Endothelial cell (in vitro differentiated cells): ENCODE measurements at regions not wholly inside any gene's neighbourhood (a gene's known extent, or its start where the extent isn't known, plus 50 kb on each side); places are given as distances from the start of the nearest gene placed in this dataset. TPM values are rescaled to one million over a fixed set of nuclear protein-coding genes. Genes with fewer than 3 reads are reported as not detected.
"Not testable (repeated sequence)": the region's sequence is repeated elsewhere in the genome, so short reads cannot be mapped to it uniquely, and the experiment has no call there.

ENCODE experiments used
- DNase-seq: peaks from one replicate; pipeline ENCODE4 v3.0.0; 2021; ENCODE audit warnings: low spot score
- H3K27ac Mint-ChIP-seq: one replicate; pipeline ENCODE4 v1.8.0; 2021; ENCODE audit warnings: mixed read lengths, inconsistent platforms; ENCODE audit not compliant: unreplicated experiment
- H3K27me3 Mint-ChIP-seq: one replicate; pipeline ENCODE4 v1.8.0; 2021; ENCODE audit warnings: mild to moderate bottlenecking, moderate library complexity, mixed read lengths, inconsistent platforms; ENCODE audit not compliant: unreplicated experiment
- H3K36me3 Mint-ChIP-seq: one replicate; pipeline ENCODE4 v1.8.0; 2021; ENCODE audit warnings: mild to moderate bottlenecking, low read depth, mixed read lengths, inconsistent platforms; ENCODE audit not compliant: unreplicated experiment
- H3K4me1 Mint-ChIP-seq: one replicate; pipeline ENCODE4 v1.8.0; 2021; ENCODE audit warnings: mild to moderate bottlenecking, mixed read lengths, inconsistent platforms; ENCODE audit not compliant: unreplicated experiment
- H3K4me3 Mint-ChIP-seq: one replicate; pipeline ENCODE4 v1.8.0; 2021; ENCODE audit warnings: mild to moderate bottlenecking, mixed read lengths, inconsistent platforms; ENCODE audit not compliant: unreplicated experiment
- H3K9me3 Mint-ChIP-seq: one replicate; pipeline ENCODE4 v1.8.0; 2021; ENCODE audit warnings: mixed read lengths, inconsistent platforms; ENCODE audit not compliant: unreplicated experiment
- microRNA-seq: library from miRNA; unstranded; fragments of <30 nt; microRNA quantifications from one replicate; pipeline ENCODE4, GENCODE V29; 2020; ENCODE audit not compliant: unreplicated experiment
- TF ChIP-seq, protein P1 (sequence below): fragments of 200-600 bp; sonication (generic); IDR thresholded peaks from one replicate; pipeline ENCODE4 v1.5.0; 2021; ENCODE audit warnings: antibody characterized with exemption; ENCODE audit not compliant: unreplicated experiment

DNA sequence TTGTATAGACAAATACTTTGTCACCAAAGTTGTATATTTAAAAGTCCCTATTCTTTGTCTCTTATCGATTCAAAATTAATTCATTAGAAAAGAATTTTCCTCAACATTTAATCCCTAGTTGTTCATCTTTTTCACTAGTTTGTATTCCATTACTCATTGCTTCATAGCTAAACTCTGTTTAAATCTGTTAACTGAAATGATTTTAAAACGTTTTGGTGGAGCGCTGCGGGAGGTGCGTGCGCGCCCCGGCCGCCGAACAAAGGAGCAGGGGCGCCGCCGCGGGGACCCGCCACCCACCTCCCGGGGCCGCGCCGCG lies 56.4 kb upstream of the GOLGA8A start:
- no peaks in the 10 kb centered on the region for H3K4me1 Mint-ChIP-seq
- H3K9me3 Mint-ChIP-seq, result no peaks in the 10 kb centered on the region
- H3K4me3 Mint-ChIP-seq, result no peak overlapping the region
- no peaks in the 10 kb centered on the region for H3K36me3 Mint-ChIP-seq
- no peak for DNase-seq
- TF ChIP-seq, protein P1, sequence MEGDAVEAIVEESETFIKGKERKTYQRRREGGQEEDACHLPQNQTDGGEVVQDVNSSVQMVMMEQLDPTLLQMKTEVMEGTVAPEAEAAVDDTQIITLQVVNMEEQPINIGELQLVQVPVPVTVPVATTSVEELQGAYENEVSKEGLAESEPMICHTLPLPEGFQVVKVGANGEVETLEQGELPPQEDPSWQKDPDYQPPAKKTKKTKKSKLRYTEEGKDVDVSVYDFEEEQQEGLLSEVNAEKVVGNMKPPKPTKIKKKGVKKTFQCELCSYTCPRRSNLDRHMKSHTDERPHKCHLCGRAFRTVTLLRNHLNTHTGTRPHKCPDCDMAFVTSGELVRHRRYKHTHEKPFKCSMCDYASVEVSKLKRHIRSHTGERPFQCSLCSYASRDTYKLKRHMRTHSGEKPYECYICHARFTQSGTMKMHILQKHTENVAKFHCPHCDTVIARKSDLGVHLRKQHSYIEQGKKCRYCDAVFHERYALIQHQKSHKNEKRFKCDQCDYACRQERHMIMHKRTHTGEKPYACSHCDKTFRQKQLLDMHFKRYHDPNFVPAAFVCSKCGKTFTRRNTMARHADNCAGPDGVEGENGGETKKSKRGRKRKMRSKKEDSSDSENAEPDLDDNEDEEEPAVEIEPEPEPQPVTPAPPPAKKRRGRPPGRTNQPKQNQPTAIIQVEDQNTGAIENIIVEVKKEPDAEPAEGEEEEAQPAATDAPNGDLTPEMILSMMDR, result no peak
- peaks cover 13% of the 10 kb centered on the region for H3K27me3 Mint-ChIP-seq
- no peak overlapping the region for H3K27ac Mint-ChIP-seq

DNA sequence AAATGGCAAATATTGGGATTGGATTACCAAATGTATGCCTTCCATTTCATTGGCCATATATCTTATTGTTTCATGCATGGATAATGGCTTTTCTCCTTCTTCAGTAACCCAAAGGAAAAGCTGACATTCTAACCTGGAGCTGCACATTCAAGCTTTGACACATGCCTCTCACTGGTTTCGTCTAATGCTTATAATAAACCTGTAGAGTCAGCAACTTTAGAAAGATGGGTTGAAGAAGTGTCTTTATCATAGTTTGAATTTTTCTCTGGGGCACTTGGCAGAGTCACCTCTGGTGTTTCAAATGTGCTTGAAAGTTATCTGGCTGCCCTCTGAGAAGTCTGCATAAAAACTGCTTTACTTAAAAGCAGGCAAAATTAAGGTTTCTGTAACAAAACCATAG lies 55.4 kb upstream of the GOLGA8A start:
- Mint-ChIP-seq H3K4me1 (no peaks in the 10 kb centered on the region), H3K27ac (no peak overlapping the region), H3K27me3 (peaks cover 14% of the 10 kb centered on the region), H3K4me3 (no peak overlapping the region), H3K36me3 (no peaks in the 10 kb centered on the region), H3K9me3 (no peaks in the 10 kb centered on the region)
- DNase-seq, result no peak
- TF ChIP-seq, protein P1, result no peak

DNA sequence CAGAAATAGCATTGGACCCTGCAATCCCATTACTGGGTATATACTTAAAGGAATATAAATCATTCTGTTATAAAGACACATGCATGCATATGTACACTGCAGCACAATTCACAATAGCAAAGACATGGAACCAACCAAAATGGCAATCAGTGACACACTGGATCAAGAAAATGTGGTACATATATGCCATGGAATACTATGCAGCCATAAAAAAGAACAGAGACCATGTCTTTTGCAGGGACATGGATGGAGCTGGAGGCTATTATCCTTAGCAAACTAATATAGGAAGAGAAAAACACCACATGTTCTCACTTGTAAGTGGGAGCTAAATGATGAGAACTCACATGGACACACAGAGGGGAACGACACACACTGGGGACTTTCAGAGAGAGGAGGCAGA lies 53.9 kb upstream of the GOLGA8A start:
- not testable (repeated sequence) for DNase-seq, H3K9me3 Mint-ChIP-seq, H3K4me3 Mint-ChIP-seq, H3K27ac Mint-ChIP-seq, H3K4me1 Mint-ChIP-seq, H3K36me3 Mint-ChIP-seq
- H3K27me3 Mint-ChIP-seq, result peaks cover 14% of the 10 kb centered on the region

DNA sequence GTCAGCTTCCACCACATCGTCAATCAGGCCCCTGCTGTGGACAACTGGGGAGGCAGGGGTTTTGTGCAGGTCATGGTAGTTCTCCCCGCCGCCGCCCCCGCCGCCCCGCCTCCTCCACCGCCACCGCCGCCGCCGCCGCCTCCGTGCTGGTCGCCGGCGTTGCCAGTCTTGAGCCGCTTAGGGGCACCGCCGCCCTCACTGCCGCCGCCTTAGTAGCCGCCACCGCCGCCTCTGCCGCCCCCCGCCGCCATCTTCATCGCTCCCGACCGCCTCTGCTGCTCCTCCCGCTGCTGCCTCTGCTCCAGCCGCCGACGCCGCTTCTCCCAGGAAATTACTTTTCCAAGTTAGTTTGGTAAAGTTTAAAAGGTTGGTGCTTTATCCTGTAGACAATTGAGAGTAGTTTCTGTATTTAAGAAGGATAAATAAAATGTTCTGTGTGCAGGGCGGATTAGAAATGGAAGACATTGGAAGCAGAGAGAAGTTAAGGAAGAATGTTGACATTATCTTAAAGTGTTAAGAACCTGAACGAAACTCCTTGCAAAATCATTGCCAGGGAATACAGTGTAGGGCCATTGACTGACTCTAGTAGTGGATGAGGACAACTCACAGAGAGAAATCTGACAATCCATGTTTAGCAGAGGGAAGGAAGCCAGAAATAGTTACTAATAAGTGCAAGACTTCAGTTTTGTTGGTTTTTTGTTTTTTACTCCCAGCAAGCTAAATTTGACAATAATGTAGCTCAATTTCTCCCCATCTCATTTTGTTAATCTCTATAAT lies 53.0 kb upstream of the GOLGA8A start:
- no peaks in the 10 kb centered on the region for H3K4me1 Mint-ChIP-seq
- no peak overlapping the region for H3K27ac Mint-ChIP-seq
- no peaks in the 10 kb centered on the region for H3K9me3 Mint-ChIP-seq
- H3K36me3 Mint-ChIP-seq, result no peaks in the 10 kb centered on the region
- no peak for DNase-seq
- H3K4me3 Mint-ChIP-seq, result peak overlapping the region; percentile 77
- TF ChIP-seq, protein P1, result no peak
- H3K27me3 Mint-ChIP-seq, result peaks cover 12% of the 10 kb centered on the region

DNA sequence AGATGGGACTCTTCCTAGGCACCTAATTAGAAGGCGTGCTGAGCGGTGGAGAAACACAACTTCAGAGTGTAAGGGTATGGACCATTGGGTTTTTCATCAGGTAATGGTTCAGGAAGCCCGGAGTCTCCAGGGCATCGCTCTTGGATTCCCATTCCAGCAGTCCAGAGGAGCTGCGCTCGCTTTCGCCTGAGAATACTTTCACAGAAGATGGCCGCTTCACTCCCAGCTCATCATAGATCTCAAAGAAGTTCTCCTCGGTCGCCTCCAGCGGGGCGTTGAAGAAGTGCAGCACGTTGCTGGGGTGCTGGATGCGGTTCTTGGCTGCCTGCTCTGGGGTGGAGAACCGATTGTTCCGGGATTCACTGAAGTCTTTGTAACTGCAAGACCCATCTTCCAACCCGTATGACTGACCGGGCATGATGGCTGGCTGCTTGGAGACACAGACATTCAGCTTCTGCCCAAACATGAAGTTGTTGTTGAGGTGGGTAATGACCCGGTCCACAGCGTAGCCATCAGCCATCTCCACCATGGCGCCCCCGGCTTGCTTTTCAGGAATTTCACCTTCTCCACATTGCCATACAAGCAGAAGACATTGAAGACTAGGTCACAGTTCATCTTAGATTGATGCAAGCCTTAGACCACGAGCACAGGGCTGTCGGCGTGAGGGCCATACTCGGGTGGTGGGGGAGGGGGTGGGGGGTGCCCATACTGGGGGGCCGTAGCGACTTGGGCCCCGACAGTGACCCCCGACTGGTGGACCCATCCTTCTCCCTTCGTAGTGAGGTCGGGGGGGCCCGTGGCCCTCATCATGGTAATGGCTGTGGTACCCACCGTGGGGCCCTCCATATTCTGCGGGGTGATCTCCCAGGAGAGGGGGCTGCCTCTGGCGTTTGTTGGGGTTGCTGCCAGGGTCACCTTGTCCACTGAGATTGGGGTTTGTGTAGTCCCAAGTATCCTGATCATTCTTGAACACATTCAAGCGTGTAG lies 51.7 kb upstream of the GOLGA8A start:
- not testable (repeated sequence) for H3K27me3 Mint-ChIP-seq, DNase-seq, H3K27ac Mint-ChIP-seq, H3K9me3 Mint-ChIP-seq, H3K4me1 Mint-ChIP-seq, H3K36me3 Mint-ChIP-seq, H3K4me3 Mint-ChIP-seq

Small RNA genes lying in the stretch of these regions (microRNA-seq; reads per million reads assigned to microRNA genes)
- not detected for gene MIR1233-2
